ENCODE measurements at regions not wholly inside any gene's neighbourhood (a gene's known extent, or its start where the extent isn't known, plus 50 kb on each side); places are given as distances from the start of the nearest gene placed in this dataset.

GRCh38 chr11:127440616-127441015 is 440.0 kb upstream of the KIRREL3 start:
- Histone ChIP-seq H3K27ac (ENCODE audit: low read length) (no peak overlapping the region), H3K36me3 (ENCODE audit: insufficient read depth, low read length) (no peaks in the 10 kb centered on the region)

GRCh38 chr11:127425281-127425680 is 424.7 kb upstream of the KIRREL3 start:
- no peaks in the 10 kb centered on the region for H3K36me3 ChIP-seq (ENCODE audit: insufficient read depth, low read length)

More at GRCh38 chr11:127440616-127441015, 440.0 kb upstream of the KIRREL3 start:
- DNase-seq: no peak
- no peak overlapping the region for H3K4me2 ChIP-seq (ENCODE audit: low read depth, low read length, poor library complexity, severe bottlenecking)
- no peak overlapping the region for H3K9ac ChIP-seq (ENCODE audit: low read length)
- H3K9me2 ChIP-seq (replicated peaks; ENCODE audit: insufficient read depth, low read length): no peaks in the 10 kb centered on the region
- H2AFZ ChIP-seq (ENCODE audit: low read length): no peak overlapping the region
- no peak overlapping the region for H3K4me3 ChIP-seq (ENCODE audit: low read length)
- no peaks in the 10 kb centered on the region for H3K27me3 ChIP-seq (ENCODE audit: low read length)
- no peaks in the 10 kb centered on the region for H3K79me2 ChIP-seq (ENCODE audit: low read length)
- H3K9me3 ChIP-seq (ENCODE audit: low read length): no peaks in the 10 kb centered on the region
- no peaks in the 10 kb centered on the region for H3K4me1 ChIP-seq (ENCODE audit: low read length)
- H4K20me1 ChIP-seq (ENCODE audit: insufficient read depth, low read depth, low read length): no peaks in the 10 kb centered on the region

GRCh38 chr11:127424661-127425060 is 424.1 kb upstream of the KIRREL3 start:
- no peak for DNase-seq
- H3K4me2 ChIP-seq (ENCODE audit: low read depth, low read length, poor library complexity, severe bottlenecking): no peak overlapping the region
- no peaks in the 10 kb centered on the region for H3K9me2 ChIP-seq (replicated peaks; ENCODE audit: insufficient read depth, low read length)
- H3K36me3 ChIP-seq (ENCODE audit: insufficient read depth, low read length): no peaks in the 10 kb centered on the region
- no peaks in the 10 kb centered on the region for H3K4me1 ChIP-seq (ENCODE audit: low read length)
- no peaks in the 10 kb centered on the region for H3K9me3 ChIP-seq (ENCODE audit: low read length)
- H2AFZ ChIP-seq (ENCODE audit: low read length): no peak overlapping the region
- H3K4me3 ChIP-seq (ENCODE audit: low read length): no peak overlapping the region
- H4K20me1 ChIP-seq (ENCODE audit: insufficient read depth, low read depth, low read length): no peaks in the 10 kb centered on the region
- H3K27ac ChIP-seq (ENCODE audit: low read length): no peak overlapping the region
- H3K9ac ChIP-seq (ENCODE audit: low read length): no peak overlapping the region
- H3K79me2 ChIP-seq (ENCODE audit: low read length): no peaks in the 10 kb centered on the region
- H3K27me3 ChIP-seq (ENCODE audit: low read length): no peaks in the 10 kb centered on the region

More at GRCh38 chr11:127425281-127425680, 424.7 kb upstream of the KIRREL3 start:
- no peak overlapping the region for H3K9ac ChIP-seq (ENCODE audit: low read length)
- H3K79me2 ChIP-seq (ENCODE audit: low read length): no peaks in the 10 kb centered on the region
- H3K4me2 ChIP-seq (ENCODE audit: low read depth, low read length, poor library complexity, severe bottlenecking): no peak overlapping the region
- no peak overlapping the region for H2AFZ ChIP-seq (ENCODE audit: low read length)
- H3K9me2 ChIP-seq (replicated peaks; ENCODE audit: insufficient read depth, low read length): no peaks in the 10 kb centered on the region
- no peaks in the 10 kb centered on the region for H3K9me3 ChIP-seq (ENCODE audit: low read length)
- H3K4me1 ChIP-seq (ENCODE audit: low read length): no peaks in the 10 kb centered on the region
- H3K4me3 ChIP-seq (ENCODE audit: low read length): no peak overlapping the region
- H3K27me3 ChIP-seq (ENCODE audit: low read length): no peaks in the 10 kb centered on the region
- no peak for DNase-seq
- no peaks in the 10 kb centered on the region for H4K20me1 ChIP-seq (ENCODE audit: insufficient read depth, low read depth, low read length)
- no peak overlapping the region for H3K27ac ChIP-seq (ENCODE audit: low read length)

- Histone ChIP-seq H3K4me2 (ENCODE audit: low read depth, low read length, poor library complexity, severe bottlenecking) (no peak overlapping the region), H3K27ac (ENCODE audit: low read length) (no peak overlapping the region), H3K9ac (ENCODE audit: low read length) (no peak overlapping the region), H3K4me3 (ENCODE audit: low read length) (no peak overlapping the region), H3K9me2 (replicated peaks; ENCODE audit: insufficient read depth, low read length) (no peaks in the 10 kb centered on the region), H3K9me3 (ENCODE audit: low read length) (no peaks in the 10 kb centered on the region), H4K20me1 (ENCODE audit: insufficient read depth, low read depth, low read length) (no peaks in the 10 kb centered on the region), H3K27me3 (ENCODE audit: low read length) (no peaks in the 10 kb centered on the region), H2AFZ (ENCODE audit: low read length) (no peak overlapping the region), H3K4me1 (ENCODE audit: low read length) (no peaks in the 10 kb centered on the region), H3K36me3 (ENCODE audit: insufficient read depth, low read length) (no peaks in the 10 kb centered on the region), H3K79me2 (ENCODE audit: low read length) (no peaks in the 10 kb centered on the region)
- DNase-seq: no peak
Measured at GRCh38 chr11:127420139-127420538, 419.6 kb upstream of the KIRREL3 start.

GRCh38 chr11:127412722-127413380 is 412.3 kb upstream of the KIRREL3 start:
- Histone ChIP-seq H3K4me1 (ENCODE audit: low read length) (no peaks in the 10 kb centered on the region), H3K27me3 (ENCODE audit: low read length) (no peaks in the 10 kb centered on the region), H2AFZ (ENCODE audit: low read length) (no peak overlapping the region), H3K27ac (ENCODE audit: low read length) (no peak overlapping the region), H4K20me1 (ENCODE audit: insufficient read depth, low read depth, low read length) (no peaks in the 10 kb centered on the region), H3K79me2 (ENCODE audit: low read length) (no peaks in the 10 kb centered on the region), H3K4me2 (ENCODE audit: low read depth, low read length, poor library complexity, severe bottlenecking) (no peak overlapping the region), H3K9me3 (ENCODE audit: low read length) (no peaks in the 10 kb centered on the region), H3K9me2 (replicated peaks; ENCODE audit: insufficient read depth, low read length) (no peaks in the 10 kb centered on the region), H3K36me3 (ENCODE audit: insufficient read depth, low read length) (no peaks in the 10 kb centered on the region), H3K9ac (ENCODE audit: low read length) (no peak overlapping the region), H3K4me3 (ENCODE audit: low read length) (no peak overlapping the region)
- DNase-seq: no peak

- no peaks in the 10 kb centered on the region for H3K79me2 ChIP-seq (ENCODE audit: low read length)
- DNase-seq: no peak
- no peaks in the 10 kb centered on the region for H3K9me2 ChIP-seq (replicated peaks; ENCODE audit: insufficient read depth, low read length)
- H3K9ac ChIP-seq (ENCODE audit: low read length): no peak overlapping the region
- no peak overlapping the region for H3K4me3 ChIP-seq (ENCODE audit: low read length)
- H3K36me3 ChIP-seq (ENCODE audit: insufficient read depth, low read length): no peaks in the 10 kb centered on the region
- no peaks in the 10 kb centered on the region for H3K9me3 ChIP-seq (ENCODE audit: low read length)
- no peaks in the 10 kb centered on the region for H4K20me1 ChIP-seq (ENCODE audit: insufficient read depth, low read depth, low read length)
- H3K27me3 ChIP-seq (ENCODE audit: low read length): no peaks in the 10 kb centered on the region
- no peak overlapping the region for H2AFZ ChIP-seq (ENCODE audit: low read length)
- no peaks in the 10 kb centered on the region for H3K4me1 ChIP-seq (ENCODE audit: low read length)
- no peak overlapping the region for H3K4me2 ChIP-seq (ENCODE audit: low read depth, low read length, poor library complexity, severe bottlenecking)
- H3K27ac ChIP-seq (ENCODE audit: low read length): no peak overlapping the region
Measured at GRCh38 chr11:127412234-127412633, 411.7 kb upstream of the KIRREL3 start.

GRCh38 chr11:127411283-127411682 is 410.7 kb upstream of the KIRREL3 start:
- Histone ChIP-seq H3K4me3 (ENCODE audit: low read length) (no peak overlapping the region), H3K79me2 (ENCODE audit: low read length) (no peaks in the 10 kb centered on the region)
- DNase-seq: no peak

GRCh38 chr11:127395034-127395433 is 394.5 kb upstream of the KIRREL3 start:
- Histone ChIP-seq H3K9ac (ENCODE audit: low read length) (no peak overlapping the region), H3K4me1 (ENCODE audit: low read length) (no peaks in the 10 kb centered on the region), H3K27ac (ENCODE audit: low read length) (no peak overlapping the region), H3K4me3 (ENCODE audit: low read length) (no peak overlapping the region), H3K9me2 (replicated peaks; ENCODE audit: insufficient read depth, low read length) (no peaks in the 10 kb centered on the region), H3K36me3 (ENCODE audit: insufficient read depth, low read length) (no peaks in the 10 kb centered on the region), H4K20me1 (ENCODE audit: insufficient read depth, low read depth, low read length) (no peaks in the 10 kb centered on the region), H3K9me3 (ENCODE audit: low read length) (no peaks in the 10 kb centered on the region), H2AFZ (ENCODE audit: low read length) (no peak overlapping the region), H3K4me2 (ENCODE audit: low read depth, low read length, poor library complexity, severe bottlenecking) (no peak overlapping the region), H3K27me3 (ENCODE audit: low read length) (no peaks in the 10 kb centered on the region), H3K79me2 (ENCODE audit: low read length) (no peaks in the 10 kb centered on the region)
- DNase-seq: no peak

More at GRCh38 chr11:127411283-127411682, 410.7 kb upstream of the KIRREL3 start:
- no peaks in the 10 kb centered on the region for H4K20me1 ChIP-seq (ENCODE audit: insufficient read depth, low read depth, low read length)
- H3K36me3 ChIP-seq (ENCODE audit: insufficient read depth, low read length): no peaks in the 10 kb centered on the region
- no peaks in the 10 kb centered on the region for H3K9me2 ChIP-seq (replicated peaks; ENCODE audit: insufficient read depth, low read length)
- no peak overlapping the region for H2AFZ ChIP-seq (ENCODE audit: low read length)
- no peak overlapping the region for H3K4me2 ChIP-seq (ENCODE audit: low read depth, low read length, poor library complexity, severe bottlenecking)
- H3K4me1 ChIP-seq (ENCODE audit: low read length): no peaks in the 10 kb centered on the region
- H3K27ac ChIP-seq (ENCODE audit: low read length): no peak overlapping the region
- H3K9me3 ChIP-seq (ENCODE audit: low read length): no peaks in the 10 kb centered on the region
- no peaks in the 10 kb centered on the region for H3K27me3 ChIP-seq (ENCODE audit: low read length)
- no peak overlapping the region for H3K9ac ChIP-seq (ENCODE audit: low read length)

All from Karpas-422 (cell line).